IgD-negative memory B cell (primary cell): ENCODE measurements at regions not wholly inside any gene's neighbourhood (a gene's known extent, or its start where the extent isn't known, plus 50 kb on each side); places are given as distances from the start of the nearest gene placed in this dataset.

Source experiments
- H3K27ac Mint-ChIP-seq, 3 donors: one replicate each; pipeline ENCODE4 v1.8.0; 2020 to 2022; ENCODE audit warnings: mild to moderate bottlenecking in 3 of 3, mixed read lengths in 3 of 3, moderate library complexity in 1 of 3
- H3K27me3 Mint-ChIP-seq: one replicate; pipeline ENCODE4 v1.8.0; 2021; ENCODE audit warnings: mixed read lengths
- H3K36me3 Mint-ChIP-seq: one replicate; pipeline ENCODE4 v1.8.0; 2020; ENCODE audit warnings: mild to moderate bottlenecking, mixed read lengths
- H3K4me1 Mint-ChIP-seq, 3 donors: one replicate each; pipeline ENCODE4 v1.8.0; 2020 to 2022; ENCODE audit warnings: mixed read lengths in 3 of 3, mild to moderate bottlenecking in 1 of 3
- H3K4me3 Mint-ChIP-seq, 4 donors: one replicate each; pipeline ENCODE4 v1.8.0; 2020 to 2022; ENCODE audit warnings: mild to moderate bottlenecking in 4 of 4, mixed read lengths in 4 of 4, moderate library complexity in 3 of 4
- H3K9me3 Mint-ChIP-seq, 3 donors: one replicate each; pipeline ENCODE4 v1.8.0; 2020 to 2021; ENCODE audit warnings: mixed read lengths in 3 of 3, mild to moderate bottlenecking in 1 of 3

DNA sequence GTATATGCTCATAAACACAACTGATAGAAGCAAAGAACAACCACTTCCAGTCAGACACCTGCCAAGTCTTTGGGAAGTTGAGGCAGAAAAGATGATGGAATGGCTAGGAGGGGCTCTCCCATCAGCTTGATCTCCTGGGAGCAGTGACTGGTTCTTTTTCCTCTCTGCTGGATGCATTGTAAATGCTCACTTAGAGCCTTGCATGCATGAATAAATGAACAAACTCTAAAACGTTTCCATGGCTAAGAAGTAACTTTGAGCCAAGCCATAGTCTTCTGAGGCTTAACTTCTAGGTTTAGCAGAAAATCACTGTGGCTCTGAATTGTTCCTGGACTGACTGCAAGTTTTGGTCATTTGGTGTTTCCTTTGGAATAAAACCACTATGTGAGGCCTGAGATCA lies 166.4 kb upstream of the CITED2 start:
- peaks cover 5 to 8% (median 5%) of the 10 kb centered on the region in 3 donors for H3K4me1 Mint-ChIP-seq
- no peaks in the 10 kb centered on the region for H3K27me3 Mint-ChIP-seq
- peaks cover 4% of the 10 kb centered on the region for H3K36me3 Mint-ChIP-seq
- H3K27ac Mint-ChIP-seq, result peak overlapping the region in 1 of 3 donors; percentile 91
- peaks cover 0 to 2% (median 0%) of the 10 kb centered on the region in 3 donors for H3K9me3 Mint-ChIP-seq
- H3K4me3 Mint-ChIP-seq, result no peak overlapping the region

- peaks cover 5 to 8% (median 5%) of the 10 kb centered on the region in 3 donors for H3K4me1 Mint-ChIP-seq
- H3K27me3 Mint-ChIP-seq, result no peaks in the 10 kb centered on the region
- H3K36me3 Mint-ChIP-seq, result peaks cover 4% of the 10 kb centered on the region
- H3K4me3 Mint-ChIP-seq, result no peak overlapping the region
- H3K9me3 Mint-ChIP-seq, result peaks cover 0 to 2% (median 0%) of the 10 kb centered on the region in 3 donors
- H3K27ac Mint-ChIP-seq, result peak overlapping the region in 1 of 3 donors; percentile 91
These were observed 165.8 kb upstream of the CITED2 start for GRCh38 chr6:139540276-139540675.

DNA sequence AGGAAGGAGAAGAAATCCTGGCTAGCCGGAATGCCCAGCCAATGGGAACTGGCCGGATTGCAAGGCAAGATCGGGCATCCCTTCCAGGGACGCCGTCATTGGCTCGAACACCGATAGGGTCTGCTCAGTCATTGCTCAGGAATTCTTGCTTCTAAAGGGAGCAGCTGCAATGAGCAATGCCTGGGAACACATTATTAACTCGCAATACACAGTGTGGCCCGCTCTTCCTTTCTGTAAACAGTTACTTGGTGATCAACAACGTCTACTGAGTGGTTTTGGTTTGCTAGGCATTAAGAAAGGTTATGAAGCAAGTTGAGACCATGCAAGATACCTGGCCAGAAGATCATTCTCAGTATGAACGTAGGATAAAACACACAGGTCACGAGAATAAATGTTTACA lies 165.4 kb upstream of the CITED2 start:
- H3K4me3 Mint-ChIP-seq, result no peak overlapping the region
- H3K27ac Mint-ChIP-seq, result peak overlapping the region in 1 of 3 donors; percentile 91

DNA sequence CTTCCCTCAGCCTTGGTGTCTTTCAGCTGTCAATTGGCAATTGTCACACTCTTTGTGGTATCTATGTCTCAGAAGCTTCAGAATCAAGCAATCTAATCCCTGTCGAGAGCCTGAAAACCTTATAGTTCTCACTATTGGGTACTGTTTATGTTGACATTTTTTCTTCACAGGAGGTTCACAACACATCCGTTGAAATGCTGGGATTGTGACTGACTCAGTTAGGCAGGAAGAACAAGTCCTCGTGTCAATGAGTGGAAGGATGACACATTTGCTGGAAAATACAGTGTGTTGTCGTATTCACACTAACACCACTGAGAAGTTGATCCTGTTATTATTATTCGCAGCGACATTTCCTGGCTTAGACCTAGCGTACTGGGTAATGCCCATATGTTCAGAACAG lies 163.9 kb upstream of the CITED2 start:
- H3K9me3 Mint-ChIP-seq, result no peaks in the 10 kb centered on the region
- H3K27ac Mint-ChIP-seq, result no peak overlapping the region

More for the DNA sequence above, 165.4 kb upstream of the CITED2 start:
- Mint-ChIP-seq H3K27me3 (no peaks in the 10 kb centered on the region), H3K36me3 (peaks cover 3% of the 10 kb centered on the region), H3K4me1 (peaks cover 5 to 8% (median 5%) of the 10 kb centered on the region in 3 donors), H3K9me3 (peaks cover 0 to 2% (median 0%) of the 10 kb centered on the region in 3 donors)

DNA sequence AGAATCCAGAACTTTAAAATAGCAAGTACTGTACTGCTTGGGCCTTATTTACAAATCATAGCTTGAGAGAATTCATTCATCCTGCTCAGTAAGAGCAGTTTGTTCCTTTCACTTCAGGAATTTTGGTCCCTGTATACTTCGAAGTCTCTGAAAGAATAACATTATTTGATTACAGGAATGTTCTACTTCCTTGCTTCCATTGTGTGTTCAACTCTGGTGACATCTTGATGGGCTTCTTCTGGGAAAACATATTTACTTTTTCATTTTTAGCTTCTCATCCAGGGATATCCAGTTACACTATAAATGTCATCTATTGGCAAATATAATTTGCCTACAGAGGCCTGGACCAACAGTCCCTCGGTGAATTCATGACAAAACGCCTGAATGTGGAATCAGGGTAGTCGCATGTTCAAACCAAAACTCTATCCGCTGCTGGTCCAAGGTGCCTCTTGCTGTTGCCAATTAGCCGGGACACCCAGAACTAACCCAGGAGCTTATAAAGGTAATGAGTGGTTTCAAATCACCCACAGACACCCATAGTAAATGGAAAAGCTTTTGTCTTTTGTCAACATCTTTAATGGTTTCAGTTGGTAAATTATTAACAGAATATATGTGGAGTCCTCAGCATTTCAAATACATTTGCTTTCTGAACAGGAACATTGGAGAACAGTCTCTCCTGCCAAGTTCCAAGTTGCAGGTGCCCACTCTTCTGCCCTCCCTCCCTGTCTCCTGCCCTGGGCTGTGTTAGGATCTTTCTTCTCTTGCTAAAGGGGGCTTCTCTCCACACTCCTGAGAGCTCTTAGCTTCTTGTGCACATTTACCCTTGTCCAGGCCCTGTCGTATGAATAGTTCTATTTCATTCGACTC lies 162.5 kb upstream of the CITED2 start:
- Mint-ChIP-seq H3K4me3 (no peak overlapping the region), H3K27me3 (peaks cover 3% of the 10 kb centered on the region), H3K9me3 (no peaks in the 10 kb centered on the region), H3K4me1 (peaks cover 5 to 14% (median 6%) of the 10 kb centered on the region in 3 donors), H3K36me3 (peaks cover 2% of the 10 kb centered on the region), H3K27ac (peak overlapping the region in 1 of 3 donors; percentile 50)

More for the DNA sequence above, 163.9 kb upstream of the CITED2 start:
- Mint-ChIP-seq H3K4me1 (peaks cover 6 to 14% (median 10%) of the 10 kb centered on the region in 3 donors), H3K27me3 (peaks cover 3% of the 10 kb centered on the region), H3K4me3 (no peak overlapping the region), H3K36me3 (peaks cover 2% of the 10 kb centered on the region)

DNA sequence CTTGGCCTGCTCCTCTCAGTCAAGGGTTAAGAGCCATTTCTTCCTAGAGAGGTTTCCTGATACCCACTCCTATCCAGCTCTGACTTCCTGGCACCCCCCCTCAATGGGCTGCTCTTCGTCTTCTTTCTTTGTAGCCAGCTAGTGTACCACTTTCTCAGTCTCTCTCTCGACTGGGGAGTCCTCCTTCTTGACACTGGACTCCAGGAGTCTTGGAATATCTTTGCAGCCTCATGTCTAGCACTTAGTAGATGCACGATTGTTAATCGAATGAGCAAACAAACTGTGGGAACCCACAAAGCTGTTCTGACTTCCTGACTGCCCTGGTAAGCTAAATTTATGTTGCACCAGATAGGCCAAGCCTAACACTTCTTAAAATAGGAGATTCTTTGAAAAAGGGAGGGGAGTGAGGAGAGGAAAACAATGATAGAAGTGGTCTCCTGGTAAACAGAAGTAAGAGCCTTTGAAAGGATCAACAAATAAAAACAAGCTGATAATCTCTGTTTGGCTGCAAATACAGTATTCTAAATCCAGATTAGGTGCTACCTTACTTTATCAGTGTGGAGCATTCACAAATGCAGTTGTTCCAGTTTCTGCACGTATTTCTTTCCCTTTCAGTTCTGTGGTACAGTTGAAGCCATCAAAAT lies 160.1 kb upstream of the CITED2 start:
- Mint-ChIP-seq H3K27ac (peak overlapping the region in 1 of 3 donors; percentile 80), H3K4me3 (no peak overlapping the region), H3K36me3 (peaks cover 2% of the 10 kb centered on the region), H3K4me1 (peaks cover 5 to 15% (median 6%) of the 10 kb centered on the region in 3 donors), H3K27me3 (peaks cover 3% of the 10 kb centered on the region), H3K9me3 (peaks cover 0 to 2% (median 0%) of the 10 kb centered on the region in 3 donors)

- Mint-ChIP-seq H3K4me1 (peaks cover 5 to 14% (median 6%) of the 10 kb centered on the region in 3 donors), H3K36me3 (peaks cover 1% of the 10 kb centered on the region), H3K4me3 (no peak overlapping the region), H3K9me3 (peaks cover 0 to 5% (median 0%) of the 10 kb centered on the region in 3 donors), H3K27me3 (peaks cover 3% of the 10 kb centered on the region), H3K27ac (no peak overlapping the region)
These were observed 159.4 kb upstream of the CITED2 start for GRCh38 chr6:139533573-139534471.

GRCh38 chr6:139533171-139533570 lies 158.7 kb upstream of the CITED2 start:
- Mint-ChIP-seq H3K36me3 (peaks cover 1% of the 10 kb centered on the region), H3K9me3 (peaks cover 0 to 5% (median 0%) of the 10 kb centered on the region in 3 donors), H3K27ac (no peak overlapping the region), H3K4me1 (peaks cover 5 to 14% (median 6%) of the 10 kb centered on the region in 3 donors), H3K27me3 (peaks cover 3% of the 10 kb centered on the region), H3K4me3 (no peak overlapping the region)

GRCh38 chr6:139531148-139532115 lies 157.0 kb upstream of the CITED2 start:
- Mint-ChIP-seq H3K9me3 (peaks cover 0 to 13% (median 0%) of the 10 kb centered on the region in 3 donors), H3K4me3 (peak overlapping the region in 1 of 4 donors; percentile 14), H3K27me3 (peaks cover 3% of the 10 kb centered on the region), H3K4me1 (peaks cover 5 to 14% (median 6%) of the 10 kb centered on the region in 3 donors), H3K36me3 (peaks cover 1% of the 10 kb centered on the region), H3K27ac (peak overlapping the region in 2 of 3 donors; percentile 7 to 55)

DNA sequence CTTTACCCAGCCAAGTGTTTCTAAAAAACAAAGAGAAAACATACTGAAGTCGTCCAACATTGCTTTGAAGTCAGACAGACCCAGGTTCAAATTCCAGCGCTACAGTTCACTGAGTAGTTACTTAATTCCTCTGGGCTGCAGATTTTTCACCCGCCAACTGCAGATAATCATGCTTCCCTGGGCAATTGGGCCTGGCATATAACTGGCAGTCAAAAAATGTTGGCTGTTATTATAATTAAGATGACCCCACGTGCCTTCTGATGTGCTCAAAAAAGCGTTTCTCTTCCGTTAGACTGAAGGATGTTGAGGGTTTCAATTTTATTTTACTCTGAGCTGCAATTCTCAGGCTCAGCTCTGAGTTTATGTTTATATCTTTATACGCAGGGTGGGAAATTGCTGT lies 156.1 kb upstream of the CITED2 start:
- Mint-ChIP-seq H3K27me3 (peaks cover 3% of the 10 kb centered on the region), H3K4me3 (peak overlapping the region in 1 of 4 donors; percentile 7), H3K27ac (peak overlapping the region in 1 of 3 donors; percentile 55), H3K9me3 (peaks cover 0 to 13% (median 0%) of the 10 kb centered on the region in 3 donors), H3K4me1 (peaks cover 5 to 14% (median 6%) of the 10 kb centered on the region in 3 donors), H3K36me3 (peaks cover 1% of the 10 kb centered on the region)

- Mint-ChIP-seq H3K4me3 (no peak overlapping the region), H3K36me3 (peaks cover 1% of the 10 kb centered on the region), H3K9me3 (peaks cover 0 to 13% (median 0%) of the 10 kb centered on the region in 3 donors), H3K27ac (peak overlapping the region in 1 of 3 donors; percentile 37), H3K27me3 (peaks cover 3% of the 10 kb centered on the region), H3K4me1 (peaks cover under 1 to 12% (median 5%) of the 10 kb centered on the region in 3 donors)
These were observed 155.0 kb upstream of the CITED2 start for GRCh38 chr6:139529420-139529819.

DNA sequence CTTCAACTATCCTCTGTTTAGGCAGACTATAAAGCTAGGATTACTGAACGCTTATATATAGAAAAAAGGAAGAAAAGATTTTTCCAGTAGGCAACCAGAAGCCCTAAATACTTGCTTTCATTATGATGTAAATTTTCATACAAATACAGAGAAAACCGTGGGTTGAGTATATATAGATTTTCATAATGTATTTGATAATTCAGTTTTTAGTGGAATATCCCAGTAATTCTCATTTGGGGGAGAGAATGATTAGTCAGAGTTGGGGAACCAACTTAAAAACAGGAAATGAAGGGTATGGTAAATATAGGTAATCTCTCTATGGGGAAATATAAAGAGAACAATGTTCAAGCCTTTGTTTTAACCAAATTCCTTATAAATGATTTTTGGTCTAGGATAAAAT lies 154.0 kb upstream of the CITED2 start:
- Mint-ChIP-seq H3K4me3 (no peak overlapping the region), H3K36me3 (peaks cover 1% of the 10 kb centered on the region), H3K27ac (no peak overlapping the region), H3K4me1 (peaks cover 0 to 8% (median 5%) of the 10 kb centered on the region in 3 donors), H3K27me3 (peaks cover under 1% of the 10 kb centered on the region), H3K9me3 (peaks cover 0 to 13% (median 0%) of the 10 kb centered on the region in 3 donors)

GRCh38 chr6:139525415-139525814 lies 151.0 kb upstream of the CITED2 start:
- H3K27ac Mint-ChIP-seq, result no peak overlapping the region
- H3K4me3 Mint-ChIP-seq, result no peak overlapping the region
- H3K9me3 Mint-ChIP-seq, result peaks cover 0 to 13% (median 2%) of the 10 kb centered on the region in 3 donors
- H3K4me1 Mint-ChIP-seq, result peaks cover 0 to 1% (median 0%) of the 10 kb centered on the region in 3 donors
- peaks cover 1% of the 10 kb centered on the region for H3K36me3 Mint-ChIP-seq
- no peaks in the 10 kb centered on the region for H3K27me3 Mint-ChIP-seq
